Fibroblast of lung (primary cell): ENCODE measurements at regions not wholly inside any gene's neighbourhood (a gene's known extent, or its start where the extent isn't known, plus 50 kb on each side); places are given as distances from the start of the nearest gene placed in this dataset.
A peak's percentile ranks its signal among the peaks of the same experiment; 100 is the strongest.

Experiments used
- DNase-seq, 2 donors: peaks; one replicate each; pipeline versions ENCODE4 v3.0.0 to v3.0.0-alpha.2; 2010; ENCODE audit warnings: low read depth in 2 of 2
- H2AFZ ChIP-seq: 2 replicates; pipeline ENCODE4 v1.5.1; 2012; ENCODE audit warnings: low read length, control low read depth, inconsistent platforms
- H3K27ac ChIP-seq: 2 replicates; pipeline ENCODE4 v1.5.1; 2011; ENCODE audit warnings: low read length, control low read depth; ENCODE audit not compliant: insufficient read depth
- H3K27me3 ChIP-seq: 2 replicates; pipeline ENCODE4 v1.5.1; 2011; ENCODE audit warnings: mild to moderate bottlenecking, low read length; ENCODE audit not compliant: control insufficient read depth, insufficient read depth
- H3K36me3 ChIP-seq: 2 replicates; pipeline ENCODE4 v1.5.1; 2011; ENCODE audit warnings: low read length; ENCODE audit not compliant: control insufficient read depth, insufficient read depth
- H3K4me1 ChIP-seq: 2 replicates; pipeline ENCODE4 v1.5.1; 2011; ENCODE audit warnings: low read length; ENCODE audit not compliant: control insufficient read depth, insufficient read depth; ENCODE audit errors: extremely low read depth
- H3K4me2 ChIP-seq: 2 replicates; pipeline ENCODE4 v1.5.1; 2011; ENCODE audit warnings: low read length, control low read depth; ENCODE audit not compliant: insufficient read depth; ENCODE audit errors: extremely low read depth
- H3K4me3 ChIP-seq, 4 experiments: fragments of 200-600 bp in 1 of 4; sonication (generic) in 1 of 4; replicated peaks in 1 of 4; 2 replicates each; pipeline ENCODE4 v1.5.1; 2011 to 2016; ENCODE audit warnings: low read length in 4 of 4, low read depth in 3 of 4, mild to moderate bottlenecking in 3 of 4, control low read depth in 2 of 4, inconsistent platforms in 1 of 4, mixed read lengths in 1 of 4; ENCODE audit not compliant: insufficient read depth in 1 of 4; ENCODE audit errors: control extremely low read depth in 1 of 4
- H3K79me2 ChIP-seq: 2 replicates; pipeline ENCODE4 v1.5.1; 2012; ENCODE audit warnings: mild to moderate bottlenecking, low read length, inconsistent platforms; ENCODE audit not compliant: control insufficient read depth, insufficient read depth
- H3K9ac ChIP-seq: 2 replicates; pipeline ENCODE4 v1.5.1; 2011; ENCODE audit warnings: mild to moderate bottlenecking, low read length, control low read depth; ENCODE audit not compliant: insufficient read depth
- H3K9me3 ChIP-seq: 2 replicates; pipeline ENCODE4 v1.5.1; 2012; ENCODE audit warnings: low read depth, low read length; ENCODE audit not compliant: control insufficient read depth, insufficient read depth
- H4K20me1 ChIP-seq: 2 replicates; pipeline ENCODE4 v1.5.1; 2011; ENCODE audit warnings: low read length; ENCODE audit not compliant: control insufficient read depth, insufficient read depth; ENCODE audit errors: extremely low read depth
- CTCF ChIP-seq, 2 donors: IDR thresholded peaks in 1 of 2; conservative IDR thresholded peaks in 1 of 2; 1 replicate in 1 of 2; 2 replicates in 1 of 2; pipeline ENCODE4 v1.5.1; 2011 to 2012; ENCODE audit warnings: low read length in 2 of 2, control low read depth in 1 of 2, inconsistent platforms in 1 of 2, low read depth in 1 of 2, mild to moderate bottlenecking in 1 of 2
- EZH2 ChIP-seq: IDR thresholded peaks from 2 replicates; pipeline ENCODE4 v1.5.1; 2012; ENCODE audit warnings: low read length, control low read depth, mild to moderate bottlenecking; ENCODE audit errors: missing control alignments

- no peaks in the 10 kb centered on the region for H4K20me1 ChIP-seq
- H3K79me2 ChIP-seq: no peaks in the 10 kb centered on the region
- no peak overlapping the region for H3K4me2 ChIP-seq
- no peak overlapping the region for H3K27ac ChIP-seq
- no peaks in the 10 kb centered on the region for H3K4me1 ChIP-seq
- no peaks in the 10 kb centered on the region for H3K27me3 ChIP-seq
- TF ChIP-seq EZH2 (no peak), CTCF (conservative IDR thresholded peaks at IDR 0.05 in 1 of 2, IDR thresholded peaks at IDR 0.05 in 1 of 2; ENCODE audit: low read depth in 1 of 2, low read length in 2 of 2) (no peak)
- H3K4me3 ChIP-seq: no peak overlapping the region
- no peaks in the 10 kb centered on the region for H3K36me3 ChIP-seq
- H3K9ac ChIP-seq: no peak overlapping the region
- H3K9me3 ChIP-seq: no peaks in the 10 kb centered on the region
- no peak overlapping the region for H2AFZ ChIP-seq
- no peak for DNase-seq
These were observed 113.5 kb upstream of the WWC1 start for GRCh38 chr5:168177831-168178450.

GRCh38 chr5:168179192-168179593 lies 112.3 kb upstream of the WWC1 start:
- Histone ChIP-seq H3K27ac (no peak overlapping the region), H4K20me1 (no peaks in the 10 kb centered on the region), H3K9ac (no peak overlapping the region), H3K36me3 (no peaks in the 10 kb centered on the region), H3K79me2 (no peaks in the 10 kb centered on the region), H3K4me2 (no peak overlapping the region), H3K9me3 (no peaks in the 10 kb centered on the region), H2AFZ (no peak overlapping the region), H3K27me3 (no peaks in the 10 kb centered on the region), H3K4me1 (no peaks in the 10 kb centered on the region), H3K4me3 (no peak overlapping the region)
- TF ChIP-seq CTCF (conservative IDR thresholded peaks at IDR 0.05 in 1 of 2, IDR thresholded peaks at IDR 0.05 in 1 of 2; ENCODE audit: low read depth in 1 of 2, low read length in 2 of 2): no peak
- TF ChIP-seq EZH2: no peak
- DNase-seq: peak; percentile 21 to 50

- Histone ChIP-seq H3K27me3 (no peaks in the 10 kb centered on the region), H3K4me2 (no peak overlapping the region), H3K36me3 (no peaks in the 10 kb centered on the region), H3K79me2 (no peaks in the 10 kb centered on the region), H4K20me1 (no peaks in the 10 kb centered on the region), H3K27ac (no peak overlapping the region), H3K9me3 (no peaks in the 10 kb centered on the region), H3K9ac (no peak overlapping the region), H3K4me3 (no peak overlapping the region), H3K4me1 (no peaks in the 10 kb centered on the region), H2AFZ (no peak overlapping the region)
- no peak for DNase-seq
- TF ChIP-seq CTCF (conservative IDR thresholded peaks at IDR 0.05 in 1 of 2, IDR thresholded peaks at IDR 0.05 in 1 of 2; ENCODE audit: low read depth in 1 of 2, low read length in 2 of 2) (no peak), EZH2 (no peak)
These were observed 109.2 kb upstream of the WWC1 start for GRCh38 chr5:168182269-168182668.
